ENCODE measurements at regions not wholly inside any gene's neighbourhood (a gene's known extent, or its start where the extent isn't known, plus 50 kb on each side); places are given as distances from the start of the nearest gene placed in this dataset.

DNA sequence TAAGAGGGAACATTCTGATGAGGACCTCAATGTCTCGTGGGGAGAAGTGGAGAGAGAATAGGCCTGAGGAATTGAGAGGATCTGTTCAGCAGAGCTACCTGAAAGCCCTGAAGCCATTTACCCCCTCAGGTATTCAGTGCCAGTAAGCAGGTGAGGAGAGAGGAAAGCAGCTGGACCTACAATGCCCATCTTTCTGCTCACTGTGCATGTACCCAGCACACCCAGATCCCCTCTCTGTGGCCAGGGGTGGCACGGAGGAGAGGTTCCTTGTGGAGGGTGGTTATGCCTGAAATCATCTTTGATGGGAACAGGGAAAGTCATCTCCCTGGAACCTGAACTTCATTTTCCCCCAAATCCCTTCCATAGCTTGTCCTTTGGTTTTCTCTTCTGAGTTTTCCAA is 277.8 kb upstream of the B3GAT1 start:
- TF ChIP-seq, protein P1, sequence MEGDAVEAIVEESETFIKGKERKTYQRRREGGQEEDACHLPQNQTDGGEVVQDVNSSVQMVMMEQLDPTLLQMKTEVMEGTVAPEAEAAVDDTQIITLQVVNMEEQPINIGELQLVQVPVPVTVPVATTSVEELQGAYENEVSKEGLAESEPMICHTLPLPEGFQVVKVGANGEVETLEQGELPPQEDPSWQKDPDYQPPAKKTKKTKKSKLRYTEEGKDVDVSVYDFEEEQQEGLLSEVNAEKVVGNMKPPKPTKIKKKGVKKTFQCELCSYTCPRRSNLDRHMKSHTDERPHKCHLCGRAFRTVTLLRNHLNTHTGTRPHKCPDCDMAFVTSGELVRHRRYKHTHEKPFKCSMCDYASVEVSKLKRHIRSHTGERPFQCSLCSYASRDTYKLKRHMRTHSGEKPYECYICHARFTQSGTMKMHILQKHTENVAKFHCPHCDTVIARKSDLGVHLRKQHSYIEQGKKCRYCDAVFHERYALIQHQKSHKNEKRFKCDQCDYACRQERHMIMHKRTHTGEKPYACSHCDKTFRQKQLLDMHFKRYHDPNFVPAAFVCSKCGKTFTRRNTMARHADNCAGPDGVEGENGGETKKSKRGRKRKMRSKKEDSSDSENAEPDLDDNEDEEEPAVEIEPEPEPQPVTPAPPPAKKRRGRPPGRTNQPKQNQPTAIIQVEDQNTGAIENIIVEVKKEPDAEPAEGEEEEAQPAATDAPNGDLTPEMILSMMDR (conservative IDR thresholded peaks at IDR 0.05): no peak
- no peak for TF ChIP-seq EZH2 (IDR thresholded peaks at IDR 0.05; ENCODE audit: low read depth)
